Psoas muscle (tissue), 7 donors: ENCODE measurements at regions not wholly inside any gene's neighbourhood (a gene's known extent, or its start where the extent isn't known, plus 50 kb on each side); places are given as distances from the start of the nearest gene placed in this dataset.

Experiments used
- ATAC-seq, 4 donors: fragments of 200-7000 bp; cut with Tn5 transposase; one replicate each; pipeline ENCODE4 v1.9.1; 2020; ENCODE audit warnings: moderate library complexity in 3 of 4, mild to moderate bottlenecking in 2 of 4
- DNase-seq, 2 donors: peaks; one replicate each; pipeline ENCODE4 v3.0.0-alpha.2; 2020
- H3K27ac ChIP-seq: fragments of 200-600 bp; one replicate; pipeline ENCODE4 v1.8.0; 2022
- H3K27me3 ChIP-seq, 3 donors: fragments of 200-600 bp in 1 of 3; one replicate each; pipeline versions ENCODE4 v1.6.1 to v1.8.0; 2013 to 2022; ENCODE audit warnings: low read length in 2 of 3, mild to moderate bottlenecking in 2 of 3, moderate library complexity in 1 of 3; ENCODE audit not compliant: insufficient read depth in 3 of 3
- H3K36me3 ChIP-seq, 2 donors: fragments of 200-600 bp in 1 of 2; one replicate each; pipeline versions ENCODE4 v1.6.1 to v1.8.0; 2013 to 2022; ENCODE audit warnings: low read depth in 1 of 2, mild to moderate bottlenecking in 1 of 2, moderate library complexity in 1 of 2; ENCODE audit not compliant: insufficient read depth in 1 of 2
- H3K4me1 ChIP-seq: fragments of 200-600 bp; one replicate; pipeline ENCODE4 v1.8.0; 2022
- H3K4me3 ChIP-seq: fragments of 200-600 bp; one replicate; pipeline ENCODE4 v1.8.0; 2022; ENCODE audit warnings: mild to moderate bottlenecking
- H3K9me3 ChIP-seq: fragments of 200-600 bp; one replicate; pipeline ENCODE4 v1.8.0; 2022
- CTCF ChIP-seq: fragments of 200-600 bp; IDR thresholded peaks from one replicate; pipeline ENCODE4 v1.8.0; 2022; ENCODE audit warnings: antibody characterized with exemption
- WGBS, 3 donors: extraction: QIAGEN DNeasy Blood & Tissue Kit; methylation state at CpG; one replicate each; pipeline versions ENCODE4 v1.1.6 to v1.1.7; 2013; 5-methylcytosine and 5-hydroxymethylcytosine counted together
- intact Hi-C, 2 donors: fragments of 100-400 bp; cut with DNase I; formaldehyde crosslinking; loops; one replicate each; pipeline versions ENCODE4 v1.11.0 to v1.14.2; 2022
- donor health status: healthy with polysubstance abuse.
- donor health status: DM: no; HTN: no; CAD: no; lungs with moderate emphysema.
- donor health status: Bipolar disorder and iron deficiency.
- donor health status: healthy.
- donor health status: DM: yes; HTN: yes; CAD: no.
- donor health status: DM: no; HTN: no; CAD: no.
- donor health status: DM: yes; HTN: yes; CAD: no.

GRCh38 chr1:4986306-4986705, 331.9 kb downstream of the AJAP1 start:
- Histone ChIP-seq H3K4me1 (no peaks in the 10 kb centered on the region), H3K27me3 (no peaks in the 10 kb centered on the region), H3K4me3 (no peak overlapping the region), H3K36me3 (no peaks in the 10 kb centered on the region), H3K9me3 (peaks cover 5% of the 10 kb centered on the region), H3K27ac (no peak overlapping the region)
- WGBS, 3 donors: 28 to 37% (median 33%) methylated on average over 5 of the region's 5 CpGs
- intact Hi-C loops: no loop called here
- DNase-seq (no peak), ATAC-seq (no peak)
- TF ChIP-seq CTCF: no peak

DNA sequence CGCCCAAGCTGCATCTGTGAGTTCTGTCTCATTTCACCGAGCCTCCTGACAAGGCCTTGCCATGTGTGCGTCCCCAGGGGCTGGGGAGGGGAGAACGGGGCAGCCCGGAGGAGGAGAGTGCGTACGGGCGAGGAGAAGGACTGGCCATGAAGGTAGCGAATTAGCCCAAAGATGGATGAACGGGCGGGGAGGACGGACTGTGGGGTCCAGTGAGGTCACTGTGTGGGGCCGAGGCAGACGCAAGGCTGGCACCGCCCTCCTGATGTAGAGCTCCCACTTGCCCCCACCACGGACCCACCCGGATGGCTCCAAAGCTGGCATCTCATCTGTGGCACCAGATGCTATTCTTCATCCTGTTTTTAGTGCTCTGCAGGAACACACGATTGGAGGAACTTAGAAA, 330.4 kb downstream of the AJAP1 start:
- Histone ChIP-seq H3K4me1 (no peaks in the 10 kb centered on the region), H3K27ac (no peak overlapping the region), H3K4me3 (no peak overlapping the region), H3K36me3 (no peaks in the 10 kb centered on the region), H3K27me3 (no peaks in the 10 kb centered on the region), H3K9me3 (peaks cover 5% of the 10 kb centered on the region)
- WGBS, 3 donors: 78 to 85% (median 83%) methylated on average over 18 of the region's 18 CpGs
- ATAC-seq (no peak), DNase-seq (no peak)
- intact Hi-C loops: no loop called here
- TF ChIP-seq CTCF: no peak

DNA sequence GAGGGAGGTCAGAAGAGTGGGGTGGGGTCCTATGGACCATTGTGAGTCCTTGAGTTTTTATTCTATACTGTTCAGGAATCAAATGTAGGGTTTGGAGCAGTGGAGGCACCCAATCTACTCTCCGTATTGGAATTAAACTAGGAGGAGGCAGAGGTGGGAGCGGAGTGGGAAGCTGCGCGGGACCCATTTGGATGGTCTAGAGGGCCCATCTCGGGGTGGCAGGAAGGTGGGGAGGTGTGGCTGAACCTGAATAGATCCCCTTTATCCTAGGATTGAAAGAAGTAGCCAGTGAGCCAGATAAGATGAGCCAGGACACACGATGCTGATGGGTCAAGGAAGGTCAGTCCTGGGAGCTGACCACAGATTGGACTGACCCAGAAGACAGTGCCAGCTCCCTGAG, 325.8 kb downstream of the AJAP1 start:
- TF ChIP-seq CTCF: no peak
- intact Hi-C loops: no loop called here

GRCh38 chr1:4978660-4979390, 324.4 kb downstream of the AJAP1 start:
- Histone ChIP-seq H3K27me3 (peaks cover 0 to 12% (median 1%) of the 10 kb centered on the region in 3 donors), H3K9me3 (peaks cover 5% of the 10 kb centered on the region), H3K4me1 (no peaks in the 10 kb centered on the region), H3K36me3 (no peaks in the 10 kb centered on the region), H3K27ac (no peak overlapping the region), H3K4me3 (no peak overlapping the region)
- TF ChIP-seq CTCF: no peak
- DNase-seq (no peak), ATAC-seq (no peak)
- 52 to 60% (median 53%) methylated on average over 19 of the region's 19 CpGs for WGBS, 3 donors
- intact Hi-C loops: no loop called here

More for the DNA sequence above, 325.8 kb downstream of the AJAP1 start:
- no peak for DNase-seq
- Histone ChIP-seq H3K27ac (no peak overlapping the region), H3K4me3 (no peak overlapping the region), H3K4me1 (no peaks in the 10 kb centered on the region), H3K36me3 (no peaks in the 10 kb centered on the region), H3K27me3 (peaks cover 0 to 12% (median 0%) of the 10 kb centered on the region in 3 donors), H3K9me3 (peaks cover 5% of the 10 kb centered on the region)
- no peak for ATAC-seq
- WGBS, 3 donors: 75 to 82% (median 81%) methylated on average over 6 of the region's 6 CpGs

DNA sequence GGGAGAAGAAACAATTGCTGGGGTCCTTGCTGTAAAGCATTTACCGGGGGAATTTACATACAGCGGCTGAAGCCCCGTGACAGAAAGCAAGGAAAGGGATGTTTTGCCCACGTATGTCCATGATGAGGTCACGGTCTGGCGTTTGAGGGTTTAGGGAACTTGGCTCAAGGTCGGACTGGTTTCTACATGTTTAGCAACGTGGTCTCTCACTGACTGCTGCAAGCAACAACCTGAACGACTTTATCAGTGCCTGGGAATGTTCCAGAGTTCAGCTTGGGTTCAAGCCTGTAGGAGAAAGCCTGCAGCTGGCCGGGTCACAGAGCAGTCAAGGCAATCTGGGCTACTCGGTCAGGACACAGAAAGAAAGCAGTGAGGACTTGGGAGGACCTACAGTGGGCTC, 323.3 kb downstream of the AJAP1 start:
- Histone ChIP-seq H3K4me1 (no peaks in the 10 kb centered on the region), H3K36me3 (no peaks in the 10 kb centered on the region), H3K27ac (no peak overlapping the region), H3K27me3 (peaks cover 0 to 12% (median 1%) of the 10 kb centered on the region in 3 donors), H3K9me3 (no peaks in the 10 kb centered on the region), H3K4me3 (no peak overlapping the region)
- ATAC-seq: no peak
- intact Hi-C loops: no loop called here
- 47 to 48% (median 48%) methylated on average over 10 of the region's 11 CpGs for WGBS, 3 donors
- no peak for DNase-seq
- no peak for TF ChIP-seq CTCF
